Keratinocyte (primary cell): ENCODE measurements at regions not wholly inside any gene's neighbourhood (a gene's known extent, or its start where the extent isn't known, plus 50 kb on each side); places are given as distances from the start of the nearest gene placed in this dataset.

Experiments
- DNase-seq: peaks from one replicate; pipeline ENCODE4 v3.0.0-alpha.2; 2011; ENCODE audit warnings: low read depth, missing footprints, low spot score
- FAIRE-seq: peaks from 2 replicates; lab custom pipeline; 2011; peaks lifted over from hg19 to GRCh38; lab: Jason Lieb, UNC
- H2AFZ ChIP-seq: 2 replicates; pipeline ENCODE4 v1.6.0; 2012; ENCODE audit warnings: low read length, control low read depth, inconsistent platforms; ENCODE audit not compliant: control insufficient read depth
- H3K27ac ChIP-seq: 2 replicates; pipeline ENCODE4 v1.5.1; 2011; ENCODE audit warnings: low read length; ENCODE audit not compliant: control insufficient read depth, insufficient read depth
- H3K27me3 ChIP-seq: 3 replicates; pipeline ENCODE4 v1.6.0; 2011; ENCODE audit warnings: low read length; ENCODE audit not compliant: control insufficient read depth, insufficient read depth; ENCODE audit errors: extremely low read depth
- H3K36me3 ChIP-seq, 2 experiments: 2 replicates in 1 of 2; 3 replicates in 1 of 2; pipeline ENCODE4 v1.5.1; 2011; ENCODE audit warnings: low read length in 2 of 2, mild to moderate bottlenecking in 1 of 2; ENCODE audit not compliant: control insufficient read depth in 2 of 2, insufficient read depth in 2 of 2; ENCODE audit errors: extremely low read depth in 1 of 2
- H3K4me1 ChIP-seq: 3 replicates; pipeline ENCODE4 v1.5.1; 2011; ENCODE audit warnings: low read length; ENCODE audit not compliant: control insufficient read depth, insufficient read depth; ENCODE audit errors: extremely low read depth
- H3K4me2 ChIP-seq: 3 replicates; pipeline ENCODE4 v1.6.0; 2011; ENCODE audit warnings: low read depth, low read length; ENCODE audit not compliant: control insufficient read depth, insufficient read depth; ENCODE audit errors: extremely low read depth
- H3K4me3 ChIP-seq, 3 experiments: fragments of 200-600 bp in 1 of 3; sonication (generic) in 1 of 3; 2 replicates in 2 of 3; 3 replicates in 1 of 3; pipeline ENCODE4 v1.5.1; 2011 to 2016; ENCODE audit warnings: low read length in 3 of 3, mild to moderate bottlenecking in 3 of 3, control low read depth in 2 of 3, inconsistent platforms in 1 of 3, low read depth in 1 of 3, mixed read lengths in 1 of 3, mixed run types in 1 of 3, moderate library complexity in 1 of 3; ENCODE audit not compliant: control insufficient read depth in 2 of 3, insufficient read depth in 2 of 3; ENCODE audit errors: extremely low read depth in 1 of 3
- H3K79me2 ChIP-seq: 2 replicates; pipeline ENCODE4 v1.6.0; 2012; ENCODE audit warnings: low read length; ENCODE audit not compliant: control insufficient read depth, insufficient read depth
- H3K9ac ChIP-seq: 3 replicates; pipeline ENCODE4 v1.6.0; 2011; ENCODE audit warnings: low read length; ENCODE audit not compliant: control insufficient read depth, insufficient read depth; ENCODE audit errors: extremely low read depth
- H3K9me1 ChIP-seq: 3 replicates; pipeline ENCODE4 v1.6.0; 2011; ENCODE audit warnings: low read length; ENCODE audit not compliant: control insufficient read depth, insufficient read depth; ENCODE audit errors: extremely low read depth
- H3K9me3 ChIP-seq: 2 replicates; pipeline ENCODE4 v1.5.1; 2012; ENCODE audit warnings: low read depth, low read length; ENCODE audit not compliant: control insufficient read depth
- H4K20me1 ChIP-seq: 3 replicates; pipeline ENCODE4 v1.6.0; 2011; ENCODE audit warnings: low read length; ENCODE audit not compliant: control insufficient read depth, insufficient read depth; ENCODE audit errors: extremely low read depth
- CTCF ChIP-seq, 3 experiments: IDR thresholded peaks in 1 of 3; conservative IDR thresholded peaks in 1 of 3; optimal IDR thresholded peaks in 1 of 3; 2 replicates in 2 of 3; 3 replicates in 1 of 3; pipeline versions ENCODE3 to v1.5.1; 2011; ENCODE audit warnings: low read length in 3 of 3, mild to moderate bottlenecking in 3 of 3, moderate library complexity in 2 of 3, control low read depth in 1 of 3, inconsistent platforms in 1 of 3; ENCODE audit not compliant: insufficient read depth in 2 of 3; ENCODE audit errors: extremely low read depth in 1 of 3
- EZH2 ChIP-seq: IDR thresholded peaks from one replicate; pipeline ENCODE4 v1.6.1; 2012; ENCODE audit warnings: inconsistent platforms, mild to moderate bottlenecking, low read length, moderate library complexity
- dilution Hi-C: fragments of 300-500 bp; cut with MboI; formaldehyde crosslinking; loops from one replicate; pipeline ENCODE4 v1.7.0; 2020; ENCODE audit warnings: low sequenced_read_pairs; ENCODE audit not compliant: extremely low pct_ligation_motif_present

GRCh38 chr13:62060570-62060969, 644.9 kb upstream of the PCDH20 start:
- no peak overlapping the region for H3K4me2 ChIP-seq
- no peaks in the 10 kb centered on the region for H3K27me3 ChIP-seq
- FAIRE-seq: no peak
- H3K27ac ChIP-seq: no peak overlapping the region
- no peak overlapping the region for H2AFZ ChIP-seq
- no peaks in the 10 kb centered on the region for H3K9me3 ChIP-seq
- H3K4me1 ChIP-seq: no peaks in the 10 kb centered on the region
- no peaks in the 10 kb centered on the region for H3K9me1 ChIP-seq
- H3K79me2 ChIP-seq: no peaks in the 10 kb centered on the region
- dilution Hi-C loops: no loop called here
- no peak overlapping the region for H3K9ac ChIP-seq
- no peaks in the 10 kb centered on the region for H3K36me3 ChIP-seq
- no peak overlapping the region for H3K4me3 ChIP-seq
- H4K20me1 ChIP-seq: no peaks in the 10 kb centered on the region
- DNase-seq: no peak
- no peak for TF ChIP-seq CTCF (optimal IDR thresholded peaks at IDR 0.05 in 1 of 3, IDR thresholded peaks at IDR 0.05 in 1 of 3, conservative IDR thresholded peaks at IDR 0.05 in 1 of 3; ENCODE audit: extremely low read depth in 1 of 3, insufficient read depth in 2 of 3, low read length in 3 of 3)
- no peak for TF ChIP-seq EZH2

GRCh38 chr13:62057286-62057685, 641.6 kb upstream of the PCDH20 start:
- Histone ChIP-seq H3K79me2 (no peaks in the 10 kb centered on the region), H3K9ac (no peak overlapping the region), H3K4me3 (no peak overlapping the region), H3K4me2 (no peak overlapping the region), H4K20me1 (no peaks in the 10 kb centered on the region), H2AFZ (no peak overlapping the region), H3K4me1 (no peaks in the 10 kb centered on the region), H3K27ac (no peak overlapping the region), H3K27me3 (no peaks in the 10 kb centered on the region), H3K36me3 (no peaks in the 10 kb centered on the region), H3K9me3 (no peaks in the 10 kb centered on the region), H3K9me1 (no peaks in the 10 kb centered on the region)
- TF ChIP-seq EZH2: no peak
- TF ChIP-seq CTCF (optimal IDR thresholded peaks at IDR 0.05 in 1 of 3, IDR thresholded peaks at IDR 0.05 in 1 of 3, conservative IDR thresholded peaks at IDR 0.05 in 1 of 3; ENCODE audit: extremely low read depth in 1 of 3, insufficient read depth in 2 of 3, low read length in 3 of 3): no peak
- dilution Hi-C loops: no loop called here
- FAIRE-seq: no peak
- no peak for DNase-seq
